HG02678 (cell line): ENCODE measurements at regions not wholly inside any gene's neighbourhood (a gene's known extent, or its start where the extent isn't known, plus 50 kb on each side); places are given as distances from the start of the nearest gene placed in this dataset.
A peak's percentile ranks its signal among the peaks of the same experiment; 100 is the strongest.
"Not testable (repeated sequence)": the region's sequence is repeated elsewhere in the genome, so short reads cannot be mapped to it uniquely, and the experiment has no call there.

Source experiments
- ATAC-seq: cut with Tn5 transposase; IDR thresholded peaks from one replicate; pipeline ENCODE4 v1.9.1; 2021; ENCODE audit warnings: mild to moderate bottlenecking, moderate library complexity; ENCODE audit not compliant: unreplicated experiment

GRCh38 chr10:114872519-114873087, 51.0 kb downstream of the FHIP2A start:
- ATAC-seq = no peak

- ATAC-seq = peak; percentile 54
Observed at GRCh38 chr10:114874827-114875411, 53.3 kb downstream of the FHIP2A start.

- ATAC-seq = not testable (repeated sequence)
Observed at GRCh38 chr10:114875590-114876081, 54.1 kb downstream of the FHIP2A start.

- ATAC-seq = no peak
Observed at GRCh38 chr10:114876169-114876568, 54.6 kb downstream of the FHIP2A start.

- ATAC-seq = peak; percentile 71
Observed at GRCh38 chr10:114876602-114877300, 55.2 kb downstream of the FHIP2A start.

GRCh38 chr10:114877301-114877644, 55.7 kb downstream of the FHIP2A start:
- no peak for ATAC-seq

- ATAC-seq = no peak
Observed at GRCh38 chr10:114879093-114879492, 57.5 kb downstream of the FHIP2A start.

- ATAC-seq = peak; percentile 66
Observed at GRCh38 chr10:114879541-114880158, 58.1 kb downstream of the FHIP2A start.

- no peak for ATAC-seq
Observed at GRCh38 chr10:114881417-114881816, 56.6 kb upstream of the TRUB1 start.

GRCh38 chr10:114881901-114882300, 56.1 kb upstream of the TRUB1 start:
- ATAC-seq = no peak

- ATAC-seq = no peak
Observed at GRCh38 chr10:114885443-114885842, 52.6 kb upstream of the TRUB1 start.
